Fibroblast of villous mesenchyme (primary cell): ENCODE measurements at regions not wholly inside any gene's neighbourhood (a gene's known extent, or its start where the extent isn't known, plus 50 kb on each side); places are given as distances from the start of the nearest gene placed in this dataset.

ENCODE experiments used
- DNase-seq: peaks from one replicate; pipeline ENCODE4 v3.0.0-alpha.2; 2010; ENCODE audit warnings: low read depth
- H3K4me3 ChIP-seq: 2 replicates; pipeline ENCODE4 v1.5.1; 2011; ENCODE audit warnings: low read depth, mild to moderate bottlenecking, low read length
- CTCF ChIP-seq: IDR thresholded peaks from 2 replicates; pipeline ENCODE4 v1.5.1; 2012; ENCODE audit warnings: low read depth, mild to moderate bottlenecking, low read length; ENCODE audit not compliant: insufficient read depth

GRCh38 chr6:98092331-98092730 is 742.0 kb upstream of the POU3F2 start:
- no peak overlapping the region for H3K4me3 ChIP-seq
- TF ChIP-seq CTCF = no peak
- DNase-seq = no peak

GRCh38 chr6:98094696-98095095 is 739.7 kb upstream of the POU3F2 start:
- no peak for DNase-seq
- no peak overlapping the region for H3K4me3 ChIP-seq
- no peak for TF ChIP-seq CTCF

- no peak overlapping the region for H3K4me3 ChIP-seq
- TF ChIP-seq CTCF = no peak
- DNase-seq = no peak
Measured at GRCh38 chr6:98107801-98108200, 726.6 kb upstream of the POU3F2 start.

- no peak overlapping the region for H3K4me3 ChIP-seq
- DNase-seq = no peak
- no peak for TF ChIP-seq CTCF
Measured at GRCh38 chr6:98116455-98116854, 717.9 kb upstream of the POU3F2 start.

GRCh38 chr6:98117068-98117467 is 717.3 kb upstream of the POU3F2 start:
- H3K4me3 ChIP-seq = no peak overlapping the region
- TF ChIP-seq CTCF = no peak
- DNase-seq = no peak

GRCh38 chr6:98118397-98119045 is 715.9 kb upstream of the POU3F2 start:
- no peak for TF ChIP-seq CTCF
- DNase-seq = no peak
- no peak overlapping the region for H3K4me3 ChIP-seq

GRCh38 chr6:98124171-98124570 is 710.2 kb upstream of the POU3F2 start:
- TF ChIP-seq CTCF = no peak
- DNase-seq = no peak
- no peak overlapping the region for H3K4me3 ChIP-seq
